ENCODE measurements at regions not wholly inside any gene's neighbourhood (a gene's known extent, or its start where the extent isn't known, plus 50 kb on each side); places are given as distances from the start of the nearest gene placed in this dataset.

DNA sequence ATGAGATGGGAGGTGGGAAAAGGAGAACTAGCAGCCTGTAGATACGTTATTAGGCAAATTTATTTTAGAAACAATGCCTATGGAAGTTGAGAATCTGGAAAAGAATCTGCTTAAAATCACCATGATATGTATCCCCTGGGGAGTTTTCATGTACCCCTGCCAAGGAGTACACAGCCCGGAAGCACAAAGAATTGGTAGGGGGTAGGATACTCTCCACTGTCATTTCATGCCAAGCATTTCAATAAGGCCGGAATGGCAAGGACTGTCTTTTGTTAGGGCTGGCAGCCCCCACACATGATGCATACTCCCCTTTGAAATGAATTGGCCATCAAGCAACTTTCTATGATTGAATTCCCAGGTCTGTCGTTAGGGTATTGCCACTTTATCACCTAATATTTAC is 111.5 kb upstream of the APP start:
- no peak for FAIRE-seq
- POLR2A ChIA-PET: no interaction called here

GRCh38 chr21:26281506-26281905 is 110.9 kb upstream of the APP start:
- Histone ChIP-seq H3K9me1 (ENCODE audit: control insufficient read depth, insufficient read depth, low read length) (no peaks in the 10 kb centered on the region), H3K4me1 (replicated peaks in 1 of 2; ENCODE audit: control insufficient read depth in 2 of 2, insufficient read depth in 2 of 2, low read length in 2 of 2) (no peaks in the 10 kb centered on the region), H3K27ac (ENCODE audit: extremely low read depth, low read depth, low read length) (no peak overlapping the region), H3K79me2 (ENCODE audit: control insufficient read depth, insufficient read depth, low read length) (no peaks in the 10 kb centered on the region), H3K27me3 (ENCODE audit: control insufficient read depth in 2 of 2, insufficient read depth in 2 of 2, low read length in 2 of 2) (no peaks in the 10 kb centered on the region), H3K4me2 (ENCODE audit: insufficient read depth, low read length) (no peak overlapping the region), H3K4me3 (no peak overlapping the region), H3K36me3 (ENCODE audit: control insufficient read depth, insufficient read depth, low read length) (no peaks in the 10 kb centered on the region), H3K9ac (ENCODE audit: insufficient read depth in 1 of 2, low read depth in 2 of 2, low read length in 2 of 2) (no peak overlapping the region), H3K9me3 (replicated peaks; ENCODE audit: control insufficient read depth, insufficient read depth, low read depth, low read length) (no peaks in the 10 kb centered on the region; the same call in none of the 2 replicates), H4K20me1 (replicated peaks; ENCODE audit: control insufficient read depth, insufficient read depth, low read length) (no peaks in the 10 kb centered on the region), H2AFZ (ENCODE audit: low read depth, low read length) (no peak overlapping the region)
- intact Hi-C loops (cut with micrococcal nuclease) (no loop called here), in situ Hi-C loops (cut with MboI) (no loop called here)
- ChIA-PET CTCF (ENCODE audit: low intra/inter-chr PET ratio) (no interaction called here), POLR2A (no interaction called here)
- DNase-seq (ENCODE audit: extremely low read depth in 1 of 4, low spot score in 3 of 4) (no peak), ATAC-seq (no peak), FAIRE-seq (no peak)
- 2% methylated on average over 2 of the region's 2 CpGs for WGBS (ENCODE audit: insufficient coverage, low coverage, missing lambda C conversion rate)
- no TSS peak for BruUV-seq (replicated peaks)
- TF ChIP-seq ZFX (CRISPR knock-in tag; IDR thresholded peaks at IDR 0.05) (no peak), CTBP1 (IDR thresholded peaks at IDR 0.05; ENCODE audit: borderline replicate concordance) (no peak), DNMT1 (IDR thresholded peaks at IDR 0.05) (no peak), ZNF239 (CRISPR knock-in tag; IDR thresholded peaks at IDR 0.05) (no peak), ZFPM2 (CRISPR knock-in tag; IDR thresholded peaks at IDR 0.05) (no peak), E4F1 (CRISPR knock-in tag; IDR thresholded peaks at IDR 0.05; ENCODE audit: borderline replicate concordance) (no peak)
- TF ChIP-seq, protein P1, sequence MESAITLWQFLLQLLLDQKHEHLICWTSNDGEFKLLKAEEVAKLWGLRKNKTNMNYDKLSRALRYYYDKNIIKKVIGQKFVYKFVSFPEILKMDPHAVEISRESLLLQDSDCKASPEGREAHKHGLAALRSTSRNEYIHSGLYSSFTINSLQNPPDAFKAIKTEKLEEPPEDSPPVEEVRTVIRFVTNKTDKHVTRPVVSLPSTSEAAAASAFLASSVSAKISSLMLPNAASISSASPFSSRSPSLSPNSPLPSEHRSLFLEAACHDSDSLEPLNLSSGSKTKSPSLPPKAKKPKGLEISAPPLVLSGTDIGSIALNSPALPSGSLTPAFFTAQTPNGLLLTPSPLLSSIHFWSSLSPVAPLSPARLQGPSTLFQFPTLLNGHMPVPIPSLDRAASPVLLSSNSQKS (CRISPR knock-in tag; IDR thresholded peaks at IDR 0.05): no peak

More for the DNA sequence above, 111.5 kb upstream of the APP start:
- Histone ChIP-seq H3K9me3 (replicated peaks; ENCODE audit: control insufficient read depth, insufficient read depth, low read depth, low read length) (no peaks in the 10 kb centered on the region; the same call in none of the 2 replicates), H4K20me1 (replicated peaks; ENCODE audit: control insufficient read depth, insufficient read depth, low read length) (no peaks in the 10 kb centered on the region), H3K9me1 (ENCODE audit: control insufficient read depth, insufficient read depth, low read length) (no peaks in the 10 kb centered on the region), H3K36me3 (ENCODE audit: control insufficient read depth, insufficient read depth, low read length) (no peaks in the 10 kb centered on the region), H3K27ac (ENCODE audit: extremely low read depth, low read depth, low read length) (no peak overlapping the region), H3K27me3 (ENCODE audit: control insufficient read depth in 2 of 2, insufficient read depth in 2 of 2, low read length in 2 of 2) (no peaks in the 10 kb centered on the region), H3K4me1 (replicated peaks in 1 of 2; ENCODE audit: control insufficient read depth in 2 of 2, insufficient read depth in 2 of 2, low read length in 2 of 2) (no peaks in the 10 kb centered on the region), H3K4me3 (no peak overlapping the region), H3K9ac (ENCODE audit: insufficient read depth in 1 of 2, low read depth in 2 of 2, low read length in 2 of 2) (no peak overlapping the region), H3K79me2 (ENCODE audit: control insufficient read depth, insufficient read depth, low read length) (no peaks in the 10 kb centered on the region), H2AFZ (ENCODE audit: low read depth, low read length) (no peak overlapping the region), H3K4me2 (ENCODE audit: insufficient read depth, low read length) (no peak overlapping the region)
- in situ Hi-C loops (cut with MboI): no loop called here
- intact Hi-C loops (cut with micrococcal nuclease): no loop called here
- 1% methylated on average over 4 of the region's 4 CpGs for WGBS (ENCODE audit: insufficient coverage, low coverage, missing lambda C conversion rate)
- no peak for DNase-seq (ENCODE audit: extremely low read depth in 1 of 4, low spot score in 3 of 4)
- no TSS peak for BruUV-seq (replicated peaks)
- TF ChIP-seq ERF (CRISPR knock-in tag; IDR thresholded peaks at IDR 0.05): no peak
- no peak for TF ChIP-seq CC2D1A (IDR thresholded peaks at IDR 0.05)
- TF ChIP-seq ZNF239 (CRISPR knock-in tag; IDR thresholded peaks at IDR 0.05): no peak
- CTCF ChIA-PET (ENCODE audit: low intra/inter-chr PET ratio): no interaction called here
- no peak for ATAC-seq
